ENCODE measurements at regions not wholly inside any gene's neighbourhood (a gene's known extent, or its start where the extent isn't known, plus 50 kb on each side); places are given as distances from the start of the nearest gene placed in this dataset.
"Not testable (repeated sequence)": the region's sequence is repeated elsewhere in the genome, so short reads cannot be mapped to it uniquely, and the experiment has no call there.

DNA sequence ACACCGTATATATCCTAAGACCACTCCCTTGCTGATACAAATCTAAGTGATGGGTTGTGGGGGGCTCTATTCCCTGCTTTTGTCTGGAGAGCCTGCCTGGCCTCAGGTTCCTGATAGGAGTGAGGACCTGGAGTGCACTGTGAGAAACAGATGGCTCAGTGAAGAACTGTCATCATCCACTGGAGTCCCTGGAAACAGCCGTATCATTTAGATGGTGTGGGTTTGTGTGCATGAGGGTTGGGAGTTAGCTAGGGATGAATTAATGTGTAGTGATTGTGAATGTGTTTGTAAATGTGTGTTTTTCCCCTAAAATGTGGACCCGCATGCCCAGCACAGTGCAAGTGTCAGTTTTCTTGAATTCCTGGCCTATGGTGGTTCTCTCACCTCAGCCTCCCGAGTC is 111.6 kb downstream of the CRYBB2 start:
- TF ChIP-seq, protein P1, sequence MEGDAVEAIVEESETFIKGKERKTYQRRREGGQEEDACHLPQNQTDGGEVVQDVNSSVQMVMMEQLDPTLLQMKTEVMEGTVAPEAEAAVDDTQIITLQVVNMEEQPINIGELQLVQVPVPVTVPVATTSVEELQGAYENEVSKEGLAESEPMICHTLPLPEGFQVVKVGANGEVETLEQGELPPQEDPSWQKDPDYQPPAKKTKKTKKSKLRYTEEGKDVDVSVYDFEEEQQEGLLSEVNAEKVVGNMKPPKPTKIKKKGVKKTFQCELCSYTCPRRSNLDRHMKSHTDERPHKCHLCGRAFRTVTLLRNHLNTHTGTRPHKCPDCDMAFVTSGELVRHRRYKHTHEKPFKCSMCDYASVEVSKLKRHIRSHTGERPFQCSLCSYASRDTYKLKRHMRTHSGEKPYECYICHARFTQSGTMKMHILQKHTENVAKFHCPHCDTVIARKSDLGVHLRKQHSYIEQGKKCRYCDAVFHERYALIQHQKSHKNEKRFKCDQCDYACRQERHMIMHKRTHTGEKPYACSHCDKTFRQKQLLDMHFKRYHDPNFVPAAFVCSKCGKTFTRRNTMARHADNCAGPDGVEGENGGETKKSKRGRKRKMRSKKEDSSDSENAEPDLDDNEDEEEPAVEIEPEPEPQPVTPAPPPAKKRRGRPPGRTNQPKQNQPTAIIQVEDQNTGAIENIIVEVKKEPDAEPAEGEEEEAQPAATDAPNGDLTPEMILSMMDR (IDR thresholded peaks at IDR 0.05; ENCODE audit: low read depth, low read length, poor library complexity, severe bottlenecking), result no peak
- no peak for TF ChIP-seq EZH2phosphoT487 (IDR thresholded peaks at IDR 0.05; ENCODE audit: borderline replicate concordance, low read length)
- Histone ChIP-seq H3F3A (ENCODE audit: control insufficient read depth, insufficient read depth) (no peaks in the 10 kb centered on the region), H3K79me2 (ENCODE audit: control insufficient read depth, low read length) (no peaks in the 10 kb centered on the region), H3K4me3 (ENCODE audit: low read length) (no peak overlapping the region), H3K36me3 (ENCODE audit: control insufficient read depth, low read length) (no peaks in the 10 kb centered on the region), H3K9me2 (replicated peaks; ENCODE audit: control insufficient read depth, low read length) (no peaks in the 10 kb centered on the region), H4K20me1 (ENCODE audit: control insufficient read depth, insufficient read depth, low read depth, low read length) (no peaks in the 10 kb centered on the region), H3K27ac (ENCODE audit: low read depth, low read length) (no peak overlapping the region), H3K9me3 (ENCODE audit: control insufficient read depth, insufficient read depth, low read length) (no peaks in the 10 kb centered on the region), H3K4me1 (ENCODE audit: control insufficient read depth, low read length) (no peaks in the 10 kb centered on the region), H3K27me3 (ENCODE audit: control insufficient read depth, low read length) (no peaks in the 10 kb centered on the region), H3K4me2 (ENCODE audit: low read length) (no peak overlapping the region)

DNA sequence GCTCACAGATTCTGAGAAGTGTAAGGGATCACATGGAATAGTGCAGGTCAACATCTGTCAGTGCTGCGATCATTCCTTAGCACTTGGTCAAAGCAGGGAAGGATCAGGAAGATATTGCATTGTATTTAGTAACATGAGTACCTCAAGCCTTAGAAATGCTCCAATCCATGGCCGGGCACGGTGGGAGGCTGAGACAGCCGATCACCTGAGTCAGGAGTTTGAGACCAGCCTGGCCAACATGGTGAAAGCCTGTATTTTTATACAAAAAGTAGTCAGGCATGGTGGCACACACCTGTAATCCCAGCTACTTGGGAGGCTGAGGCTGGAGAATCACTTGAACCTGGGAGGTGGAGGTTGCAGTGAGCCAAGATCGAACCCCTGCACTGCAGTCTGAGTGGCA is 112.5 kb downstream of the CRYBB2 start:
- H3K79me2 ChIP-seq (ENCODE audit: control insufficient read depth, low read length); H3K9me2 ChIP-seq (replicated peaks; ENCODE audit: control insufficient read depth, low read length); H3K4me2 ChIP-seq (ENCODE audit: low read length); H3K4me1 ChIP-seq (ENCODE audit: control insufficient read depth, low read length); H3K27ac ChIP-seq (ENCODE audit: low read depth, low read length); H3K4me3 ChIP-seq (ENCODE audit: low read length); H4K20me1 ChIP-seq (ENCODE audit: control insufficient read depth, insufficient read depth, low read depth, low read length); H3F3A ChIP-seq (ENCODE audit: control insufficient read depth, insufficient read depth); H3K27me3 ChIP-seq (ENCODE audit: control insufficient read depth, low read length); H3K9me3 ChIP-seq (ENCODE audit: control insufficient read depth, insufficient read depth, low read length); H3K36me3 ChIP-seq (ENCODE audit: control insufficient read depth, low read length): not testable (repeated sequence)

DNA sequence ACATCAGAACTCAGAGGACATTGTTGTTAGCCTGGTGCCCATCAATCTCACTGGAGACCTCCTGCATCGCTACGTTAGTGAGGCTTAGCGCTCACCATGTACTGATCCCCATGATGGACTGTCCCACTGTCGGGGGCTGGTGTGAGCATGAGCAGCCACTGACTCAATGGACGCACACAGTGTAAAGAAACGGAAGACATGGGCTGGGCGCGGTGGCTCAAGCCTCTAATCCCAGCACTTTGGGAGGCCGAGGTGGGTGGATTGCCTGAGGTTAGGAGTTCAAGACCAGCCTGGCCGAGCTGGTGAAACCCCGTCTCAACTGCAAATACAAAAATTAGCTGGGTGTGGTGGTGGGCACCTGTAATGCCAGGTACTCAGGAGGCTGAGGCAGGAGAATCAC is 112.9 kb downstream of the CRYBB2 start:
- Histone ChIP-seq H3K9me3 (ENCODE audit: control insufficient read depth, insufficient read depth, low read length) (no peaks in the 10 kb centered on the region), H3K4me3 (ENCODE audit: low read length) (no peak overlapping the region), H4K20me1 (ENCODE audit: control insufficient read depth, insufficient read depth, low read depth, low read length) (no peaks in the 10 kb centered on the region), H3K27me3 (ENCODE audit: control insufficient read depth, low read length) (no peaks in the 10 kb centered on the region), H3F3A (ENCODE audit: control insufficient read depth, insufficient read depth) (no peaks in the 10 kb centered on the region), H3K4me1 (ENCODE audit: control insufficient read depth, low read length) (no peaks in the 10 kb centered on the region), H3K79me2 (ENCODE audit: control insufficient read depth, low read length) (no peaks in the 10 kb centered on the region), H3K36me3 (ENCODE audit: control insufficient read depth, low read length) (no peaks in the 10 kb centered on the region), H3K9me2 (replicated peaks; ENCODE audit: control insufficient read depth, low read length) (no peaks in the 10 kb centered on the region), H3K4me2 (ENCODE audit: low read length) (no peak overlapping the region), H3K27ac (ENCODE audit: low read depth, low read length) (no peak overlapping the region)
- TF ChIP-seq, protein P1 (IDR thresholded peaks at IDR 0.05; ENCODE audit: low read depth, low read length, poor library complexity, severe bottlenecking), result no peak
- no peak for TF ChIP-seq EZH2phosphoT487 (IDR thresholded peaks at IDR 0.05; ENCODE audit: borderline replicate concordance, low read length)

DNA sequence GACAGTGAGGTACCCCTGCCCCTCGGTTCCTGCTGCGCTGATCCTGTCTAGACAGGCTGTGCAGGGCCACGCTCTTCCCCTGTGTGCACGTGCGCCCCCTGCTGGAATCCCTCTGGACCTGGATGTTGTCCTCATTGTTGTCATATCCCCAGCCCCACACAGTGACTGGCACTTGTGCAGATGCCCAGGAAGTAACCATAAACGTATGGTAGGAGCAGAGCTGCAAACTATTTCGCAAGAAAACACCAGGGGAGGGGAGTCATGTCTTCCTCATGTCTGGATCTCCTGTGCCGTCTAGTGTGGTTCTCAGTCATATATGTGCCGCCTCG is 114.7 kb downstream of the CRYBB2 start:
- Histone ChIP-seq H3K27me3 (ENCODE audit: control insufficient read depth, low read length) (no peaks in the 10 kb centered on the region), H3K4me3 (ENCODE audit: low read length) (no peak overlapping the region), H3K9me3 (ENCODE audit: control insufficient read depth, insufficient read depth, low read length) (no peaks in the 10 kb centered on the region), H3K4me2 (ENCODE audit: low read length) (no peak overlapping the region), H3K27ac (ENCODE audit: low read depth, low read length) (no peak overlapping the region), H3K79me2 (ENCODE audit: control insufficient read depth, low read length) (no peaks in the 10 kb centered on the region), H3K4me1 (ENCODE audit: control insufficient read depth, low read length) (no peaks in the 10 kb centered on the region), H3K9me2 (replicated peaks; ENCODE audit: control insufficient read depth, low read length) (no peaks in the 10 kb centered on the region), H3F3A (ENCODE audit: control insufficient read depth, insufficient read depth) (no peaks in the 10 kb centered on the region), H4K20me1 (ENCODE audit: control insufficient read depth, insufficient read depth, low read depth, low read length) (no peaks in the 10 kb centered on the region), H3K36me3 (ENCODE audit: control insufficient read depth, low read length) (no peaks in the 10 kb centered on the region)
- TF ChIP-seq, protein P1 (IDR thresholded peaks at IDR 0.05; ENCODE audit: low read depth, low read length, poor library complexity, severe bottlenecking), result peak; percentile 75
- TF ChIP-seq EZH2phosphoT487 (IDR thresholded peaks at IDR 0.05; ENCODE audit: borderline replicate concordance, low read length), result no peak

DNA sequence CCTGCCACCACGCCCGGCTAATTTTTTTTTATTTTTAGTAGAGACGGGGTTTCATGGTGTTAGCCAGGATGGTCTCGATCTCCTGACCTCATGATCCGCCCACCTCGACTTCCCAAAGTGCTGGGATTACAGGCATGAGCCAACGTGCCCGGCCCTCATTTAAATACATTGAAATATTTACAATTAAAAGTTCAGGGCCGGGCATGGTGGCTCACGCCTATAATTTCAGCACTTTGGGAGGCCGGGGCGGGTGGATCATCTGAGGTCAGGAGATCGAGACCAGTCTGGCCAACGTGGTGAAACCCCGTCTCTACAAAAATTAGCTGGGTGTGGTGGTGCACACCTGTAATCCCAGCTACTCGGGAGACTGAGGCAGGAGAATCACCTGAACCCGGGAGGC is 115.2 kb downstream of the CRYBB2 start:
- H3K9me2 ChIP-seq (replicated peaks; ENCODE audit: control insufficient read depth, low read length); H3K79me2 ChIP-seq (ENCODE audit: control insufficient read depth, low read length); H3K4me1 ChIP-seq (ENCODE audit: control insufficient read depth, low read length); H4K20me1 ChIP-seq (ENCODE audit: control insufficient read depth, insufficient read depth, low read depth, low read length); H3K27me3 ChIP-seq (ENCODE audit: control insufficient read depth, low read length); H3K4me2 ChIP-seq (ENCODE audit: low read length); H3F3A ChIP-seq (ENCODE audit: control insufficient read depth, insufficient read depth); H3K27ac ChIP-seq (ENCODE audit: low read depth, low read length); H3K4me3 ChIP-seq (ENCODE audit: low read length); H3K36me3 ChIP-seq (ENCODE audit: control insufficient read depth, low read length); H3K9me3 ChIP-seq (ENCODE audit: control insufficient read depth, insufficient read depth, low read length): not testable (repeated sequence)

DNA sequence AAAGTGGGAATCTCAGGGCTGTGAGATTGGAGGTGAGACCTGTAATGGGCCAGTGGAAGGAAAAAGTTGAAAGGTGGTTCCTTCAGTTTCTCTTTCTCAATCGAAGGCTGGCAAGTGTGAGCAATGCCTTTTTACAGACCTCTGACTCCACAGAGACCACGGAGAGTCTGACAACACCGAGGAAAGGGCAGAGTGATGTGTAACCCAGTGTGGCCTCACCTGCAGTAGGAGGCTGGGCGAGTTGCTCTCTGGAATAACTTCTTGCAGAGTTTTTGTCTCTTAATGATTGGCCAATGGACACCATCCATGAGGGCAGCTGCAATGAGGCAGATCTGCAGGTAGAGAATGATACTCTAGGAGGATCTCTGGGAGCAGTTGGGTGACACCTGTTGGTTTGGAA is 115.8 kb downstream of the CRYBB2 start:
- not testable (repeated sequence) for H3F3A ChIP-seq (ENCODE audit: control insufficient read depth, insufficient read depth); H3K4me3 ChIP-seq (ENCODE audit: low read length); H3K27me3 ChIP-seq (ENCODE audit: control insufficient read depth, low read length); H3K9me3 ChIP-seq (ENCODE audit: control insufficient read depth, insufficient read depth, low read length); H3K27ac ChIP-seq (ENCODE audit: low read depth, low read length); H3K4me1 ChIP-seq (ENCODE audit: control insufficient read depth, low read length); H3K9me2 ChIP-seq (replicated peaks; ENCODE audit: control insufficient read depth, low read length); H3K36me3 ChIP-seq (ENCODE audit: control insufficient read depth, low read length); H3K4me2 ChIP-seq (ENCODE audit: low read length); H4K20me1 ChIP-seq (ENCODE audit: control insufficient read depth, insufficient read depth, low read depth, low read length); H3K79me2 ChIP-seq (ENCODE audit: control insufficient read depth, low read length)
